ENCODE measurements at regions not wholly inside any gene's neighbourhood (a gene's known extent, or its start where the extent isn't known, plus 50 kb on each side); places are given as distances from the start of the nearest gene placed in this dataset.
"Not testable (repeated sequence)": the region's sequence is repeated elsewhere in the genome, so short reads cannot be mapped to it uniquely, and the experiment has no call there.

DNA sequence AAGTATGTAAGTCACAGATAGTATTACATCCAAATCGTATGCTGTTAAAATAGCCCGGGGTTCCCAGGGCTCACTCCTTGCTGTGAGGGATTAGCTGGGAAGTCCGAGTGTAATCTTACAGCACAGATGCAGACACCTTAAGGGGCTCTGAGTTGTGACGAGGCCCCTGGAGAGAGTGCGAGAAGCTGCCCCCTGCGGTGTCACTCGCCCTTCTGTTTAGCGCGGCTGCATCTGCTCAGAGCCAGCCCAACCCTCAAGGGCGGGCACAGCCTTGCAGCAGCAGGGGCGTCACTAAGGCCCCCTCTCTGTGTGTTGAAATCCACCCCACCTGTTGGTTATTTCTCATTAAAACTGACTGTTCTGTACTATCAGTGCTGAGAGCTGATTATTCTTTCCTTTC is 135.8 kb downstream of the LAT start:
- TF ChIP-seq POLR2A (IDR thresholded peaks at IDR 0.05) = not testable (repeated sequence)
- TF ChIP-seq, protein P1, sequence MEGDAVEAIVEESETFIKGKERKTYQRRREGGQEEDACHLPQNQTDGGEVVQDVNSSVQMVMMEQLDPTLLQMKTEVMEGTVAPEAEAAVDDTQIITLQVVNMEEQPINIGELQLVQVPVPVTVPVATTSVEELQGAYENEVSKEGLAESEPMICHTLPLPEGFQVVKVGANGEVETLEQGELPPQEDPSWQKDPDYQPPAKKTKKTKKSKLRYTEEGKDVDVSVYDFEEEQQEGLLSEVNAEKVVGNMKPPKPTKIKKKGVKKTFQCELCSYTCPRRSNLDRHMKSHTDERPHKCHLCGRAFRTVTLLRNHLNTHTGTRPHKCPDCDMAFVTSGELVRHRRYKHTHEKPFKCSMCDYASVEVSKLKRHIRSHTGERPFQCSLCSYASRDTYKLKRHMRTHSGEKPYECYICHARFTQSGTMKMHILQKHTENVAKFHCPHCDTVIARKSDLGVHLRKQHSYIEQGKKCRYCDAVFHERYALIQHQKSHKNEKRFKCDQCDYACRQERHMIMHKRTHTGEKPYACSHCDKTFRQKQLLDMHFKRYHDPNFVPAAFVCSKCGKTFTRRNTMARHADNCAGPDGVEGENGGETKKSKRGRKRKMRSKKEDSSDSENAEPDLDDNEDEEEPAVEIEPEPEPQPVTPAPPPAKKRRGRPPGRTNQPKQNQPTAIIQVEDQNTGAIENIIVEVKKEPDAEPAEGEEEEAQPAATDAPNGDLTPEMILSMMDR (IDR thresholded peaks at IDR 0.05) = not testable (repeated sequence)

Measured in uterus (tissue), 2 donors.